ENCODE measurements at regions not wholly inside any gene's neighbourhood (a gene's known extent, or its start where the extent isn't known, plus 50 kb on each side); places are given as distances from the start of the nearest gene placed in this dataset.

DNA sequence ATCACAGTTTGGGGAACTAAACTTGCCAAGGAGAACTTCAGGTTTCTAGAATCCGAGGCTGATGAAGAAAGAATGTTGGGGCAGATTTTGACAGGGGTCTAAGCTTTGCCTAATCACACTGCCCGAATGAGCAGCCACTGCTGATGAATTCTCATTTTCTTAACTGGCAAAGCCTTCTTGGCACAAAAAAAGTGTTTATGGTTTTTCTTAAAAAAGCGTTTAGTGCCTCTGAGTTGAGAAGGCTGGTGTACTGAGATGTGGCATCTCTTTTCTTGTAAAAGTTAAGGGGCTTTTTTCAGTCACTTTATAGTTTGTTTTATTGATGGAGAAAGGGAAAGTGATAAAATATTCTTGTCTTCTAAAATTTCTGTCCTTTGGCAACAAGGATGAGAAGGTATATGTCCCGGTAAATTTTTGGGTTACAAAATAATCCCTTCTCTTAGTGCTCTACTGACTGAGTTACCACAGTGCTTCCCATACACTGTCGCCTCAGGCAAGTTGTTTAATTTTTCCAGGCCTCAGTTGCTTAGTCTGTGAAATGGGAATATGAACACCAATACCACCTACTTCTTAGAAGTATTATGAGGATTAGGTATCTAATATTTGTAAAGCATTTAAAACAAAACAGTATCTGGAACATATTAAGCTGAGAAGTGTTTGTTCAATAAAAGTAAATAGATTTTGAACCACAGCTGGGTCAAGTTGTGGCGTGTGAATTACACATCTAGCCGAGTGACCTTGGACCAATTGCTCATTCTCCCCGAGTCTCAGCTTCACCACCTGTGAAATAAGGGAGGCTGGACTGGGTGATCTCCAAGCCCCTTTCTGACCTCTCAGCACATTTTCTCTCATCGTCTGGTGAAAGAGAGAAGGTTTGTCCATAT is 320.8 kb downstream of the HAPSTR1 start:
- Histone ChIP-seq H3K27me3 (ENCODE audit: insufficient read depth, low read length, poor library complexity, severe bottlenecking) (no peaks in the 10 kb centered on the region), H3K4me2 (ENCODE audit: low read depth, low read length, poor library complexity, severe bottlenecking) (no peak overlapping the region), H3K36me3 (ENCODE audit: insufficient read depth, low read length) (no peaks in the 10 kb centered on the region), H3F3A (ENCODE audit: low read depth) (no peaks in the 10 kb centered on the region), H3K4me1 (ENCODE audit: insufficient read depth, low read length, poor library complexity, severe bottlenecking) (no peaks in the 10 kb centered on the region), H3K9me3 (ENCODE audit: insufficient read depth, low read depth, low read length) (no peaks in the 10 kb centered on the region), H3K9me2 (replicated peaks; ENCODE audit: low read depth, low read length) (no peaks in the 10 kb centered on the region), H3K9ac (ENCODE audit: low read depth, low read length, poor library complexity, severe bottlenecking) (no peak overlapping the region), H2AFZ (ENCODE audit: low read length) (no peak overlapping the region), H3K4me3 (ENCODE audit: low read length, poor library complexity, severe bottlenecking) (no peak overlapping the region), H4K20me1 (ENCODE audit: insufficient read depth, low read length, poor library complexity, severe bottlenecking) (no peaks in the 10 kb centered on the region), H3K79me2 (ENCODE audit: insufficient read depth, low read length) (no peaks in the 10 kb centered on the region)
- TF ChIP-seq, protein P1, sequence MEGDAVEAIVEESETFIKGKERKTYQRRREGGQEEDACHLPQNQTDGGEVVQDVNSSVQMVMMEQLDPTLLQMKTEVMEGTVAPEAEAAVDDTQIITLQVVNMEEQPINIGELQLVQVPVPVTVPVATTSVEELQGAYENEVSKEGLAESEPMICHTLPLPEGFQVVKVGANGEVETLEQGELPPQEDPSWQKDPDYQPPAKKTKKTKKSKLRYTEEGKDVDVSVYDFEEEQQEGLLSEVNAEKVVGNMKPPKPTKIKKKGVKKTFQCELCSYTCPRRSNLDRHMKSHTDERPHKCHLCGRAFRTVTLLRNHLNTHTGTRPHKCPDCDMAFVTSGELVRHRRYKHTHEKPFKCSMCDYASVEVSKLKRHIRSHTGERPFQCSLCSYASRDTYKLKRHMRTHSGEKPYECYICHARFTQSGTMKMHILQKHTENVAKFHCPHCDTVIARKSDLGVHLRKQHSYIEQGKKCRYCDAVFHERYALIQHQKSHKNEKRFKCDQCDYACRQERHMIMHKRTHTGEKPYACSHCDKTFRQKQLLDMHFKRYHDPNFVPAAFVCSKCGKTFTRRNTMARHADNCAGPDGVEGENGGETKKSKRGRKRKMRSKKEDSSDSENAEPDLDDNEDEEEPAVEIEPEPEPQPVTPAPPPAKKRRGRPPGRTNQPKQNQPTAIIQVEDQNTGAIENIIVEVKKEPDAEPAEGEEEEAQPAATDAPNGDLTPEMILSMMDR (conservative IDR thresholded peaks at IDR 0.05; ENCODE audit: low read length) = no peak
- TF ChIP-seq EZH2phosphoT487 (IDR thresholded peaks at IDR 0.05; ENCODE audit: borderline replicate concordance) = no peak

DNA sequence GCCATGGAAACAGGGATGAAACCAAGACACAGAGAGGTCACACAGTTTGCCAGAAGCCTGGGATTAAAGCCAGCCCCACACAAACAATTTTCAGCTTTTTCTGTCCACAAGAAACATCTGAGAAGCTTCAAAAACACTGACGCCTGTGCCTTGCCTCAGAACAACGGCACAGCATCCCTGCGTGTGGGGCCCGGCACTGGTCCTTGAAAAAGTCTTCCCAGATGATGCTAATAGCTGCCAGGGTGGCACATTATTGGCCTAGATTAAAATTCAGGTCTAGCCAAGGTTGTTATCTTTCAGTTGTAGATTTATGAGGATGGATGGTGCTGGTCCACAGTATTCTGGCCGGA is 321.4 kb downstream of the HAPSTR1 start:
- Histone ChIP-seq H3K9ac (ENCODE audit: low read depth, low read length, poor library complexity, severe bottlenecking) (no peak overlapping the region), H3K27me3 (ENCODE audit: insufficient read depth, low read length, poor library complexity, severe bottlenecking) (no peaks in the 10 kb centered on the region), H3K9me2 (replicated peaks; ENCODE audit: low read depth, low read length) (no peaks in the 10 kb centered on the region), H4K20me1 (ENCODE audit: insufficient read depth, low read length, poor library complexity, severe bottlenecking) (no peaks in the 10 kb centered on the region), H3K79me2 (ENCODE audit: insufficient read depth, low read length) (no peaks in the 10 kb centered on the region), H3K9me3 (ENCODE audit: insufficient read depth, low read depth, low read length) (no peaks in the 10 kb centered on the region), H3K4me2 (ENCODE audit: low read depth, low read length, poor library complexity, severe bottlenecking) (no peak overlapping the region), H3K4me3 (ENCODE audit: low read length, poor library complexity, severe bottlenecking) (no peak overlapping the region), H2AFZ (ENCODE audit: low read length) (no peak overlapping the region), H3K4me1 (ENCODE audit: insufficient read depth, low read length, poor library complexity, severe bottlenecking) (no peaks in the 10 kb centered on the region), H3K36me3 (ENCODE audit: insufficient read depth, low read length) (no peaks in the 10 kb centered on the region), H3F3A (ENCODE audit: low read depth) (no peaks in the 10 kb centered on the region)
- TF ChIP-seq EZH2phosphoT487 (IDR thresholded peaks at IDR 0.05; ENCODE audit: borderline replicate concordance) = no peak
- TF ChIP-seq, protein P1 (conservative IDR thresholded peaks at IDR 0.05; ENCODE audit: low read length) = no peak

DNA sequence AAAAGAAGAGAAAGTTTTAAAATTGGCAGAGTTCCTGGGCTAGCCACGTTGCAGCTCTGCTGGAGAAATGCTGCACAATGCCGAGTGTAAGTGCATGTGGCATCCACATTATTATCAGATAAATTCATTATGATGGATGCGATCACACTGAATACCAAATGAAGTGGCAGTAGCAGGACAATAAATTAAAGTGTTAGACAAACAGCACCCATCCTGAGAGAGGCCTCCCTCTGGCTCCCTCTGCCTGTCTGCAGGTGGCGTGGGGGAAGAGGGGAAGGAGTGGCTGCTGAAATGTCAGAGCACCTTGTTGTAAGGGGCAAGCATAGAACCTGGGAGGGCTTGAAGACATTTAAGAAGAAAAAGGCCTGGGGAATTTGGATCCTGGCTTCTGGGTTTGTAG is 324.1 kb downstream of the HAPSTR1 start:
- Histone ChIP-seq H3K4me3 (ENCODE audit: low read length, poor library complexity, severe bottlenecking) (no peak overlapping the region), H3K79me2 (ENCODE audit: insufficient read depth, low read length) (no peaks in the 10 kb centered on the region), H3K9me3 (ENCODE audit: insufficient read depth, low read depth, low read length) (no peaks in the 10 kb centered on the region), H4K20me1 (ENCODE audit: insufficient read depth, low read length, poor library complexity, severe bottlenecking) (no peaks in the 10 kb centered on the region), H3K9ac (ENCODE audit: low read depth, low read length, poor library complexity, severe bottlenecking) (no peak overlapping the region), H3K27me3 (ENCODE audit: insufficient read depth, low read length, poor library complexity, severe bottlenecking) (no peaks in the 10 kb centered on the region), H3F3A (ENCODE audit: low read depth) (no peaks in the 10 kb centered on the region), H3K4me2 (ENCODE audit: low read depth, low read length, poor library complexity, severe bottlenecking) (no peak overlapping the region), H3K36me3 (ENCODE audit: insufficient read depth, low read length) (no peaks in the 10 kb centered on the region), H3K4me1 (ENCODE audit: insufficient read depth, low read length, poor library complexity, severe bottlenecking) (no peaks in the 10 kb centered on the region), H3K9me2 (replicated peaks; ENCODE audit: low read depth, low read length) (no peaks in the 10 kb centered on the region), H2AFZ (ENCODE audit: low read length) (no peak overlapping the region)
- no peak for TF ChIP-seq EZH2phosphoT487 (IDR thresholded peaks at IDR 0.05; ENCODE audit: borderline replicate concordance)
- TF ChIP-seq, protein P1 (conservative IDR thresholded peaks at IDR 0.05; ENCODE audit: low read length) = no peak
